ENCODE measurements at regions not wholly inside any gene's neighbourhood (a gene's known extent, or its start where the extent isn't known, plus 50 kb on each side); places are given as distances from the start of the nearest gene placed in this dataset.
"Not testable (repeated sequence)": the region's sequence is repeated elsewhere in the genome, so short reads cannot be mapped to it uniquely, and the experiment has no call there.

DNA sequence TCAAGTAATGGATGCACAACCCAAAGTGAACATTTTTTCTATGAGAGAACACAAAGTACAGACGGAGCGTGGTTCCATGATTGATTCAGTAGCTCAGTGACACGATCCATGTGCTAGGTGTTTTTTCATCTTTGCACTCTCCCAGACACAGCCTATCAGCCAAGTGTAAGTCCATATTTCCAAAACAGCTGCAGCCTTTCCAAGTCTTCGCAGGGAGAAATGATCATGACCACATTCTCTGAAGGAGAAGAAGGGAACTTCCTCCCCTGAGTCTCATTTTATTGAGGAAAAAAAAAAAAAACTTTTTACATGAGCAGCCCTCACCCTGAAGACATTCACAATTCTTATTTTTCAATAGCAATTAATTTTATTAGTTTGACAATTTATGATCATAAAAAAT, 958.3 kb downstream of the LTN1 start:
- not testable (repeated sequence) for TF ChIP-seq EZH2 (IDR thresholded peaks at IDR 0.05; ENCODE audit: low read length)
- TF ChIP-seq, protein P1, sequence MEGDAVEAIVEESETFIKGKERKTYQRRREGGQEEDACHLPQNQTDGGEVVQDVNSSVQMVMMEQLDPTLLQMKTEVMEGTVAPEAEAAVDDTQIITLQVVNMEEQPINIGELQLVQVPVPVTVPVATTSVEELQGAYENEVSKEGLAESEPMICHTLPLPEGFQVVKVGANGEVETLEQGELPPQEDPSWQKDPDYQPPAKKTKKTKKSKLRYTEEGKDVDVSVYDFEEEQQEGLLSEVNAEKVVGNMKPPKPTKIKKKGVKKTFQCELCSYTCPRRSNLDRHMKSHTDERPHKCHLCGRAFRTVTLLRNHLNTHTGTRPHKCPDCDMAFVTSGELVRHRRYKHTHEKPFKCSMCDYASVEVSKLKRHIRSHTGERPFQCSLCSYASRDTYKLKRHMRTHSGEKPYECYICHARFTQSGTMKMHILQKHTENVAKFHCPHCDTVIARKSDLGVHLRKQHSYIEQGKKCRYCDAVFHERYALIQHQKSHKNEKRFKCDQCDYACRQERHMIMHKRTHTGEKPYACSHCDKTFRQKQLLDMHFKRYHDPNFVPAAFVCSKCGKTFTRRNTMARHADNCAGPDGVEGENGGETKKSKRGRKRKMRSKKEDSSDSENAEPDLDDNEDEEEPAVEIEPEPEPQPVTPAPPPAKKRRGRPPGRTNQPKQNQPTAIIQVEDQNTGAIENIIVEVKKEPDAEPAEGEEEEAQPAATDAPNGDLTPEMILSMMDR (optimal IDR thresholded peaks at IDR 0.05 in 1 of 3, IDR thresholded peaks at IDR 0.05 in 1 of 3, conservative IDR thresholded peaks at IDR 0.05 in 1 of 3; ENCODE audit: extremely low read depth in 1 of 3, insufficient read depth in 2 of 3, low read length in 3 of 3), result not testable (repeated sequence)
